Stomach (tissue), 4 donors: ENCODE measurements at regions not wholly inside any gene's neighbourhood (a gene's known extent, or its start where the extent isn't known, plus 50 kb on each side); places are given as distances from the start of the nearest gene placed in this dataset.

ENCODE experiments used
- POLR2A ChIP-seq, 4 donors: fragments of 450-650 bp; IDR thresholded peaks; one replicate each; pipeline ENCODE4 v1.6.1; 2016; ENCODE audit warnings: antibody characterized with exemption in 4 of 4, control low read depth in 2 of 4, mild to moderate bottlenecking in 1 of 4, moderate library complexity in 1 of 4
- POLR2AphosphoS5 ChIP-seq, 3 donors: sonication (generic); formaldehyde crosslinking; IDR thresholded peaks; one replicate each; pipeline ENCODE4 v1.6.1; 2016; ENCODE audit warnings: antibody characterized with exemption in 3 of 3
- TF ChIP-seq, protein P1 (sequence below), 7 experiments: fragments of 450-650 bp in 4 of 7; fragments of 200-600 bp in 3 of 7; sonication (generic) in 3 of 7; IDR thresholded peaks; one replicate each; pipeline ENCODE4 v1.5.1; 2016 to 2019; ENCODE audit warnings: antibody characterized with exemption in 7 of 7, control low read depth in 2 of 7, mild to moderate bottlenecking in 1 of 7

DNA sequence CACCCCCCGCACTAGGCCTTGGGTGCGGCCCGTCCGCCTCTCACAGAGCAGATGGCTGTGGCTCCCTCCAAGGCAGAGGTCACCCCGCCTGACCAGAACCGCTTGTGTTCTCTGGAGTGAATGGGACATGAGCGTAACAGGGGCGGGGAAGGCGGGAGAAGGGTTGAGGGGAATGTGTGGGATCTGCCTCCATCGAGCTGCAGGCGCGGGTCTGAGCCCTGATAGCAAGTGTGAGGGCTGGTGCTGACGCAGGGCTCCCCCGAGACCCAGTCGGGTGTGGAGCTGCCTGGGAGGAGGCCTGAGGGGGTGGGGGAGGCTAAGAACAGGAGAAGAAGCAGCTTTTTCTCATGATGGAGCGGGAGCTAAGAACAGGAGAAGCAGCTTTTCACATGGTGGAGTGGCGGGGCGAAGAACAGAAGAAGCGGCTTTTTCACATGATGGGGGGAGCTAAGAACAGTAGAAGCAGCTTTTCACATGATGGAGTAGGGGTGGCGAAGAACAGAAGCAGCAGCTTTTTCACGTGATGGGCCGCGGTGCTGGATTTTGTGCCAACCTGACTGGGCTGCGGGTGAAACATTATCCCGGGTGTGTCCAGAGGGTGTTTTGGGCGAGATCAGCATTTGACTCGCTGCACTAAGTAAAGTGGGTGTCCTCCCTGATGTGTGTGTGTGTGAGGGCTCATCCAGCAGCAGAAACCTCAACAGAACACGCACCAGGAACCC, 169.3 kb downstream of the TTLL2 start:
- TF ChIP-seq, protein P1, sequence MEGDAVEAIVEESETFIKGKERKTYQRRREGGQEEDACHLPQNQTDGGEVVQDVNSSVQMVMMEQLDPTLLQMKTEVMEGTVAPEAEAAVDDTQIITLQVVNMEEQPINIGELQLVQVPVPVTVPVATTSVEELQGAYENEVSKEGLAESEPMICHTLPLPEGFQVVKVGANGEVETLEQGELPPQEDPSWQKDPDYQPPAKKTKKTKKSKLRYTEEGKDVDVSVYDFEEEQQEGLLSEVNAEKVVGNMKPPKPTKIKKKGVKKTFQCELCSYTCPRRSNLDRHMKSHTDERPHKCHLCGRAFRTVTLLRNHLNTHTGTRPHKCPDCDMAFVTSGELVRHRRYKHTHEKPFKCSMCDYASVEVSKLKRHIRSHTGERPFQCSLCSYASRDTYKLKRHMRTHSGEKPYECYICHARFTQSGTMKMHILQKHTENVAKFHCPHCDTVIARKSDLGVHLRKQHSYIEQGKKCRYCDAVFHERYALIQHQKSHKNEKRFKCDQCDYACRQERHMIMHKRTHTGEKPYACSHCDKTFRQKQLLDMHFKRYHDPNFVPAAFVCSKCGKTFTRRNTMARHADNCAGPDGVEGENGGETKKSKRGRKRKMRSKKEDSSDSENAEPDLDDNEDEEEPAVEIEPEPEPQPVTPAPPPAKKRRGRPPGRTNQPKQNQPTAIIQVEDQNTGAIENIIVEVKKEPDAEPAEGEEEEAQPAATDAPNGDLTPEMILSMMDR (IDR thresholded peaks at IDR 0.05): no peak
- no peak for TF ChIP-seq POLR2AphosphoS5 (IDR thresholded peaks at IDR 0.05)
- no peak for TF ChIP-seq POLR2A (IDR thresholded peaks at IDR 0.05)
